COLO668 (cell line): ENCODE measurements at regions not wholly inside any gene's neighbourhood (a gene's known extent, or its start where the extent isn't known, plus 50 kb on each side); places are given as distances from the start of the nearest gene placed in this dataset.
"Not testable (repeated sequence)": the region's sequence is repeated elsewhere in the genome, so short reads cannot be mapped to it uniquely, and the experiment has no call there.

Experiments
- DNase-seq: peaks from one replicate; lab custom pipeline; 2025; ENCODE audit not compliant: unreplicated experiment; lab: John Stamatoyannopoulos, UW

- no peak for DNase-seq
These were observed 350.5 kb upstream of the PDE3A start for GRCh38 chr12:20017802-20018201.

GRCh38 chr12:20018406-20018805 lies 349.9 kb upstream of the PDE3A start:
- no peak for DNase-seq

GRCh38 chr12:20024194-20024593 lies 344.1 kb upstream of the PDE3A start:
- no peak for DNase-seq

GRCh38 chr12:20028033-20028432 lies 340.3 kb upstream of the PDE3A start:
- no peak for DNase-seq

GRCh38 chr12:20030826-20031225 lies 337.5 kb upstream of the PDE3A start:
- DNase-seq: no peak

GRCh38 chr12:20039562-20039961 lies 328.8 kb upstream of the PDE3A start:
- no peak for DNase-seq

- no peak for DNase-seq
These were observed 328.2 kb upstream of the PDE3A start for GRCh38 chr12:20040184-20040583.

GRCh38 chr12:20040831-20041230 lies 327.5 kb upstream of the PDE3A start:
- no peak for DNase-seq

- no peak for DNase-seq
These were observed 324.0 kb upstream of the PDE3A start for GRCh38 chr12:20044351-20044750.

- no peak for DNase-seq
These were observed 323.5 kb upstream of the PDE3A start for GRCh38 chr12:20044846-20045245.

GRCh38 chr12:20047901-20048300 lies 320.4 kb upstream of the PDE3A start:
- DNase-seq: no peak

- DNase-seq: no peak
These were observed 318.1 kb upstream of the PDE3A start for GRCh38 chr12:20050221-20050620.

- no peak for DNase-seq
These were observed 314.6 kb upstream of the PDE3A start for GRCh38 chr12:20053782-20054181.

GRCh38 chr12:20055856-20056255 lies 312.5 kb upstream of the PDE3A start:
- DNase-seq: no peak

- no peak for DNase-seq
These were observed 310.9 kb upstream of the PDE3A start for GRCh38 chr12:20057398-20057797.

GRCh38 chr12:20063116-20063515 lies 305.2 kb upstream of the PDE3A start:
- no peak for DNase-seq

GRCh38 chr12:20077618-20078017 lies 290.7 kb upstream of the PDE3A start:
- no peak for DNase-seq

GRCh38 chr12:20089077-20089476 lies 279.3 kb upstream of the PDE3A start:
- DNase-seq: no peak

- DNase-seq: not testable (repeated sequence)
These were observed 275.0 kb upstream of the PDE3A start for GRCh38 chr12:20093190-20093810.

- DNase-seq: no peak
These were observed 271.9 kb upstream of the PDE3A start for GRCh38 chr12:20096430-20096829.

GRCh38 chr12:20097626-20098025 lies 270.7 kb upstream of the PDE3A start:
- DNase-seq: no peak

GRCh38 chr12:20099395-20100183 lies 268.7 kb upstream of the PDE3A start:
- no peak for DNase-seq

GRCh38 chr12:20101046-20101445 lies 267.3 kb upstream of the PDE3A start:
- no peak for DNase-seq
